Kidney (tissue), 13 donors: ENCODE measurements at regions not wholly inside any gene's neighbourhood (a gene's known extent, or its start where the extent isn't known, plus 50 kb on each side); places are given as distances from the start of the nearest gene placed in this dataset.

Experiments used
- DNase-seq, 5 donors: peaks; one replicate each; pipeline ENCODE4 v3.0.0-alpha.2; 2013 to 2020
- FAIRE-seq: peaks from 2 replicates; lab custom pipeline; 2012; peaks lifted over from hg19 to GRCh38; lab: Jason Lieb, UNC
- H3K27ac ChIP-seq, 2 donors: one replicate each; pipeline ENCODE4 v1.7.0; 2013; ENCODE audit warnings: low read depth in 2 of 2, low read length in 2 of 2, inconsistent platforms in 1 of 2
- H3K27me3 ChIP-seq: one replicate; pipeline ENCODE4 v1.7.1; 2013; ENCODE audit warnings: low read length, inconsistent platforms; ENCODE audit not compliant: control insufficient read depth, insufficient read depth
- H3K36me3 ChIP-seq, 3 donors: one replicate each; pipeline versions ENCODE4 v1.7.0 to v1.7.1; 2013; ENCODE audit warnings: low read length in 3 of 3, control low read depth in 1 of 3, inconsistent platforms in 1 of 3; ENCODE audit not compliant: insufficient read depth in 3 of 3, control insufficient read depth in 2 of 3
- H3K4me1 ChIP-seq, 3 donors: one replicate each; pipeline versions ENCODE4 v1.7.0 to v1.7.1; 2013; ENCODE audit warnings: low read length in 3 of 3, inconsistent platforms in 1 of 3, low read depth in 1 of 3; ENCODE audit not compliant: control insufficient read depth in 2 of 3, insufficient read depth in 2 of 3
- H3K4me3 ChIP-seq, 3 donors: one replicate each; pipeline versions ENCODE4 v1.7.0 to v1.8.1; 2013; ENCODE audit warnings: low read length in 3 of 3, control low read depth in 1 of 3, inconsistent platforms in 1 of 3
- H3K9ac ChIP-seq, 3 donors: one replicate each; pipeline versions ENCODE4 v1.7.0 to v1.7.1; 2013; ENCODE audit warnings: low read length in 3 of 3, control low read depth in 1 of 3, inconsistent platforms in 1 of 3
- H3K9me3 ChIP-seq, 3 donors: one replicate each; pipeline versions ENCODE4 v1.7.0 to v1.7.1; 2013; ENCODE audit warnings: low read length in 3 of 3, control low read depth in 1 of 3, inconsistent platforms in 1 of 3; ENCODE audit not compliant: control insufficient read depth in 2 of 3, insufficient read depth in 1 of 3
- CTCF ChIP-seq: IDR thresholded peaks from 3 replicates; pipeline ENCODE4 v1.5.1; 2012; ENCODE audit warnings: mild to moderate bottlenecking, moderate library complexity, borderline replicate concordance; ENCODE audit not compliant: insufficient read depth; ENCODE audit errors: extremely low read depth
- intact Hi-C: fragments of 100-400 bp; cut with DNase I; formaldehyde crosslinking; loops from one replicate; pipeline ENCODE4 v1.11.1; 2022
- donor health status: control.
- donor health status: control.
- donor health status: control.
- donor health status: control.
- donor health status: control.
- donor health status: DM: yes; HTN: yes; CAD: no.
- donor health status: Normal renal cell carcinoma (clear cell type).

- Histone ChIP-seq H3K27me3 (no peaks in the 10 kb centered on the region), H3K27ac (peak overlapping the region; percentile 12 to 59), H3K4me1 (peaks cover 0 to 3% (median 3%) of the 10 kb centered on the region in 3 donors), H3K36me3 (no peaks in the 10 kb centered on the region), H3K4me3 (peak overlapping the region in 2 of 3 donors; percentile 11 to 36), H3K9me3 (no peaks in the 10 kb centered on the region), H3K9ac (peak overlapping the region in 1 of 3 donors; percentile 6)
- no peak for FAIRE-seq
- TF ChIP-seq CTCF, result no peak
- intact Hi-C loops, result no loop called here
- DNase-seq, result peak in 3 of 5 donors; percentile 30 to 65 (median 60)
Measured at GRCh38 chr6:139990856-139991465, 616.5 kb upstream of the CITED2 start.

- Histone ChIP-seq H3K4me1 (peaks cover 0 to 3% (median 3%) of the 10 kb centered on the region in 3 donors), H3K9ac (no peak overlapping the region), H3K27me3 (no peaks in the 10 kb centered on the region), H3K27ac (no peak overlapping the region), H3K9me3 (no peaks in the 10 kb centered on the region), H3K4me3 (no peak overlapping the region), H3K36me3 (no peaks in the 10 kb centered on the region)
- DNase-seq, result no peak
- intact Hi-C loops, result no loop called here
- FAIRE-seq, result no peak
- no peak for TF ChIP-seq CTCF
Measured at GRCh38 chr6:139990026-139990686, 615.7 kb upstream of the CITED2 start.

GRCh38 chr6:139988685-139989084, 614.2 kb upstream of the CITED2 start:
- no peak for FAIRE-seq
- no peaks in the 10 kb centered on the region for H3K27me3 ChIP-seq

More at GRCh38 chr6:139988685-139989084, 614.2 kb upstream of the CITED2 start:
- TF ChIP-seq CTCF, result no peak
- Histone ChIP-seq H3K9ac (no peak overlapping the region), H3K27ac (no peak overlapping the region), H3K36me3 (no peaks in the 10 kb centered on the region), H3K4me1 (peaks cover 2 to 3% (median 3%) of the 10 kb centered on the region in 3 donors), H3K9me3 (no peaks in the 10 kb centered on the region), H3K4me3 (no peak overlapping the region)
- intact Hi-C loops, result no loop called here
- DNase-seq, result no peak
